H1 (cell line): ENCODE measurements at regions not wholly inside any gene's neighbourhood (a gene's known extent, or its start where the extent isn't known, plus 50 kb on each side); places are given as distances from the start of the nearest gene placed in this dataset.

ENCODE experiments used
- CTCF ChIA-PET: fragments of 300-600 bp; sonication (Branson Sonifier 250); formaldehyde crosslinking; loops from one replicate; lab custom pipeline; 2021; ENCODE audit not compliant: partially characterized antibody; lab: Charles Lee
- POLR2A ChIA-PET: fragments of 300-600 bp; sonication (Branson Sonifier 250); formaldehyde crosslinking; loops from one replicate; lab custom pipeline; 2021; ENCODE audit warnings: inconsistent platforms; ENCODE audit not compliant: partially characterized antibody; lab: Charles Lee
- DNase-seq, 2 experiments: peaks; one replicate each; pipeline versions ENCODE4 v3.0.0 to v3.0.0-alpha.2; 2010 to 2022; ENCODE audit warnings: low spot score in 2 of 2, low read depth in 1 of 2, mixed read lengths in 1 of 2
- FAIRE-seq: peaks from 2 replicates; lab custom pipeline; 2011; peaks lifted over from hg19 to GRCh38; lab: Jason Lieb, UNC
- H2AFZ ChIP-seq: 2 replicates; pipeline ENCODE4 v1.8.1; 2012; ENCODE audit warnings: low read length, inconsistent platforms
- H2AK5ac ChIP-seq: 2 replicates; pipeline ENCODE4 v1.6.1; 2013; ENCODE audit warnings: low read depth, low read length
- H2BK120ac ChIP-seq: replicated peaks from 2 replicates; pipeline ENCODE3; 2013; ENCODE audit warnings: low read depth, low read length, inconsistent platforms
- H2BK12ac ChIP-seq: 2 replicates; pipeline ENCODE4 v1.6.1; 2013; ENCODE audit warnings: low read depth, low read length
- H2BK15ac ChIP-seq: 2 replicates; pipeline ENCODE4 v1.6.1; 2013; ENCODE audit warnings: low read length
- H2BK20ac ChIP-seq: 2 replicates; pipeline ENCODE4 v1.6.1; 2013; ENCODE audit warnings: low read length
- H2BK5ac ChIP-seq: 2 replicates; pipeline ENCODE4 v1.6.1; 2013; ENCODE audit warnings: low read depth, low read length
- H3K14ac ChIP-seq: 2 replicates; pipeline ENCODE4 v1.6.1; 2013; ENCODE audit warnings: inconsistent platforms; ENCODE audit not compliant: insufficient read length
- H3K18ac ChIP-seq: 2 replicates; pipeline ENCODE4 v1.6.1; 2013; ENCODE audit warnings: low read length; ENCODE audit errors: extremely low read depth
- H3K23ac ChIP-seq: 2 replicates; pipeline ENCODE4 v1.6.1; 2013; ENCODE audit warnings: inconsistent platforms; ENCODE audit not compliant: insufficient read length
- H3K23me2 ChIP-seq: 2 replicates; pipeline ENCODE4 v1.6.1; 2013; ENCODE audit warnings: low read depth, low read length
- H3K27ac ChIP-seq: 2 replicates; pipeline ENCODE4 v1.6.1; 2011; ENCODE audit warnings: low read depth, low read length, inconsistent platforms
- H3K27me3 ChIP-seq, 4 experiments: replicated peaks in 1 of 4; 1 replicate in 1 of 4; 2 replicates in 3 of 4; pipeline versions ENCODE4 v1.6.1 to v1.8.1; 2011 to 2013; ENCODE audit warnings: low read length in 3 of 4, mild to moderate bottlenecking in 3 of 4, inconsistent platforms in 2 of 4, mixed read lengths in 2 of 4, moderate library complexity in 1 of 4; ENCODE audit not compliant: control insufficient read depth in 3 of 4, insufficient read depth in 3 of 4; ENCODE audit errors: extremely low read depth in 1 of 4
- H3K36me3 ChIP-seq, 4 experiments: 2 replicates each; pipeline versions ENCODE4 v1.6.1 to v1.8.1; 2011 to 2013; ENCODE audit warnings: mild to moderate bottlenecking in 4 of 4, low read length in 3 of 4, moderate library complexity in 2 of 4, control low read depth in 1 of 4, inconsistent platforms in 1 of 4; ENCODE audit not compliant: insufficient read depth in 4 of 4, control insufficient read depth in 2 of 4
- H3K4ac ChIP-seq: replicated peaks from 2 replicates; pipeline ENCODE3; 2013; ENCODE audit warnings: low read length, low read depth, mixed read lengths, inconsistent platforms; ENCODE audit not compliant: insufficient read length
- H3K4me1 ChIP-seq, 4 experiments: replicated peaks in 1 of 4; 1 replicate in 1 of 4; 2 replicates in 3 of 4; pipeline versions ENCODE4 v1.6.1 to v1.8.1; 2011 to 2013; ENCODE audit warnings: low read length in 3 of 4, inconsistent platforms in 2 of 4, mixed read lengths in 1 of 4; ENCODE audit not compliant: insufficient read depth in 4 of 4, control insufficient read depth in 3 of 4
- H3K4me2 ChIP-seq, 2 experiments: 2 replicates each; pipeline versions ENCODE4 v1.6.1 to v1.8.1; 2011 to 2013; ENCODE audit warnings: low read depth in 2 of 2, low read length in 2 of 2, control low read depth in 1 of 2, inconsistent platforms in 1 of 2, mild to moderate bottlenecking in 1 of 2; ENCODE audit not compliant: insufficient read depth in 1 of 2
- H3K4me3 ChIP-seq, 4 experiments: fragments of 200-600, 300-600 bp in 1 of 4; sonication (generic), shearing (Covaris generic), sonication (Bioruptor Twin) in 1 of 4; 2 replicates each; pipeline versions ENCODE4 v1.5.1 to v1.8.1; 2011 to 2016; ENCODE audit warnings: low read length in 4 of 4, low read depth in 3 of 4, control low read depth in 2 of 4, inconsistent platforms in 2 of 4, mild to moderate bottlenecking in 2 of 4, mixed read lengths in 1 of 4, moderate library complexity in 1 of 4; ENCODE audit not compliant: insufficient read depth in 2 of 4; ENCODE audit errors: extremely low read depth in 1 of 4
- H3K56ac ChIP-seq: replicated peaks from 2 replicates; pipeline ENCODE3; 2013; ENCODE audit warnings: low read depth, mild to moderate bottlenecking, mixed read lengths, low read length, inconsistent platforms; ENCODE audit not compliant: insufficient read length
- H3K79me1 ChIP-seq: 2 replicates; pipeline ENCODE4 v1.6.1; 2013; ENCODE audit warnings: low read depth, low read length, control low read depth
- H3K79me2 ChIP-seq, 2 experiments: 2 replicates each; pipeline versions ENCODE4 v1.6.1 to v1.8.1; 2012 to 2013; ENCODE audit warnings: low read length in 2 of 2, mild to moderate bottlenecking in 2 of 2, inconsistent platforms in 1 of 2; ENCODE audit not compliant: insufficient read depth in 2 of 2, control insufficient read depth in 1 of 2
- H3K9ac ChIP-seq, 4 experiments: replicated peaks in 1 of 4; 1 replicate in 1 of 4; 2 replicates in 3 of 4; pipeline versions ENCODE4 v1.6.1 to v1.8.1; 2011 to 2013; ENCODE audit warnings: low read depth in 3 of 4, low read length in 3 of 4, control low read depth in 2 of 4, mild to moderate bottlenecking in 2 of 4, moderate library complexity in 2 of 4, inconsistent platforms in 1 of 4; ENCODE audit errors: extremely low read depth in 1 of 4
- H3K9me3 ChIP-seq, 2 experiments: 2 replicates each; pipeline versions ENCODE4 v1.6.1 to v1.8.1; 2012 to 2013; ENCODE audit warnings: mild to moderate bottlenecking in 2 of 2, moderate library complexity in 2 of 2, control low read depth in 1 of 2, inconsistent platforms in 1 of 2, low read depth in 1 of 2, low read length in 1 of 2, mixed read lengths in 1 of 2; ENCODE audit not compliant: insufficient read depth in 2 of 2
- H4K20me1 ChIP-seq, 2 experiments: replicated peaks in 1 of 2; 2 replicates each; pipeline versions ENCODE3 to v1.8.1; 2011 to 2013; ENCODE audit warnings: inconsistent platforms in 2 of 2, low read length in 2 of 2, mild to moderate bottlenecking in 1 of 2; ENCODE audit not compliant: insufficient read depth in 2 of 2, control insufficient read depth in 1 of 2
- H4K5ac ChIP-seq: 2 replicates; pipeline ENCODE4 v1.6.1; 2013; ENCODE audit warnings: low read length, low read depth, mixed read lengths, inconsistent platforms; ENCODE audit not compliant: insufficient read length
- H4K8ac ChIP-seq: 2 replicates; pipeline ENCODE4 v1.8.0; 2013; ENCODE audit warnings: mild to moderate bottlenecking, moderate library complexity, low read length, inconsistent platforms; ENCODE audit not compliant: insufficient read depth; ENCODE audit errors: extremely low read depth
- H4K91ac ChIP-seq: replicated peaks from 2 replicates; pipeline ENCODE3; 2013; ENCODE audit warnings: low read length, mixed read lengths, inconsistent platforms; ENCODE audit not compliant: insufficient read length
- WGBS, 2 experiments: shearing (Covaris generic) in 1 of 2; methylation state at CpG; one replicate each; pipeline versions ENCODE4 v1.1.6 to v1.1.7; 2013 to 2015; ENCODE audit warnings: low lambda C conversion rate in 2 of 2, mixed read lengths in 2 of 2, inconsistent platforms in 1 of 2, low coverage in 1 of 2, missing lambda C conversion rate in 1 of 2; ENCODE audit not compliant: insufficient replicate concordance in 2 of 2, insufficient coverage in 1 of 2, insufficient read length in 1 of 2; ENCODE audit errors: extremely low coverage in 1 of 2, missing lambda C conversion rate in 1 of 2; 5-methylcytosine and 5-hydroxymethylcytosine counted together

DNA sequence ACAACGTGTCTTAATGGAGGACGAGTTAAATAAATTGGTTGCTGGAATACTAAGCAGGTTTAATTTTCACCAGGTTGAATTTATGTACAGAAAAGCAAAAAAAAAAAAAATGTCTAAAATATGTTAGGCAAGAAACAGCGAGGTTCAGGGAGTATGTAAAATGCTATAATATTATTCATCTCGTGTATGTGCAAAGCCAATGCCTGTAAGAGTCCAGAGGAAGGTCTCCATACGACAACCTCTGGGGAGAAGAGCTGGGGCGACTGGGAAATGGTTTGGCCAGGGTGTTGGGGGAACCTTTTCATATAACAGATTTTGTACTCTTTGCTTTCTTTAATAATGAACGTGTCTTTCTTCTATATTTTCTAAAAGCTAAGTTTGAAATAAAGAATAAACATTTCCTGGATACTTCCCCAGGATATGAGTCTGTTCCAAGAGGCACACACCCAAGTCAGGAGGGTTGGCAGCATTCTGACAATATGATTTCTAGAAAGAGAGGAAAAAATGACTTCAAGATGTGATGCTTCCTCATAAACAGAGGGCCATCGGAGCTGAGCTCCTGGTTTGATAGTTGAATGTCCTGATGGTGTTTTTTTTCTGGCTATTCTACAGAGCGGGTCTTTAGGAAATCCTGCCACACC, 208.6 kb upstream of the MGMT start:
- Histone ChIP-seq H2BK120ac (no peak overlapping the region), H3K23me2 (no peaks in the 10 kb centered on the region), H2BK5ac (no peak overlapping the region), H4K5ac (no peak overlapping the region), H3K14ac (no peak overlapping the region), H3K36me3 (no peaks in the 10 kb centered on the region), H3K9me3 (no peaks in the 10 kb centered on the region), H3K23ac (no peak overlapping the region), H4K8ac (no peak overlapping the region), H3K9ac (no peak overlapping the region), H3K4me3 (no peak overlapping the region), H2AFZ (no peak overlapping the region), H3K79me1 (no peaks in the 10 kb centered on the region), H2AK5ac (no peak overlapping the region), H2BK12ac (no peak overlapping the region), H3K4me2 (no peak overlapping the region), H4K20me1 (no peaks in the 10 kb centered on the region), H3K4me1 (no peaks in the 10 kb centered on the region; a peak in 1 of 7 replicates), H3K79me2 (no peaks in the 10 kb centered on the region), H3K18ac (no peak overlapping the region), H3K27me3 (no peaks in the 10 kb centered on the region), H2BK20ac (no peak overlapping the region), H4K91ac (no peak overlapping the region), H3K4ac (no peak overlapping the region), H3K27ac (no peak overlapping the region), H3K56ac (no peak overlapping the region), H2BK15ac (no peak overlapping the region)
- FAIRE-seq (no peak), DNase-seq (no peak)
- POLR2A ChIA-PET = no interaction called here
- 81% methylated on average over 9 of the region's 9 CpGs; no CpG with 5 or more reads in 1 of the 2 experiments for WGBS, 2 experiments
- CTCF ChIA-PET = no interaction called here
